Inflammatory macrophage (primary cell): ENCODE measurements at regions not wholly inside any gene's neighbourhood (a gene's known extent, or its start where the extent isn't known, plus 50 kb on each side); places are given as distances from the start of the nearest gene placed in this dataset.
"Not testable (repeated sequence)": the region's sequence is repeated elsewhere in the genome, so short reads cannot be mapped to it uniquely, and the experiment has no call there.

Experiments
- DNase-seq, 2 donors: peaks; one replicate each; pipeline ENCODE4 v3.0.0-alpha.2; 2020 to 2022

- DNase-seq = no peak
Measured at GRCh38 chr6:8637896-8638597, 202.7 kb upstream of the SLC35B3 start.

GRCh38 chr6:8633762-8634161 is 198.4 kb upstream of the SLC35B3 start:
- no peak for DNase-seq

GRCh38 chr6:8628736-8629135 is 193.4 kb upstream of the SLC35B3 start:
- no peak for DNase-seq

DNA sequence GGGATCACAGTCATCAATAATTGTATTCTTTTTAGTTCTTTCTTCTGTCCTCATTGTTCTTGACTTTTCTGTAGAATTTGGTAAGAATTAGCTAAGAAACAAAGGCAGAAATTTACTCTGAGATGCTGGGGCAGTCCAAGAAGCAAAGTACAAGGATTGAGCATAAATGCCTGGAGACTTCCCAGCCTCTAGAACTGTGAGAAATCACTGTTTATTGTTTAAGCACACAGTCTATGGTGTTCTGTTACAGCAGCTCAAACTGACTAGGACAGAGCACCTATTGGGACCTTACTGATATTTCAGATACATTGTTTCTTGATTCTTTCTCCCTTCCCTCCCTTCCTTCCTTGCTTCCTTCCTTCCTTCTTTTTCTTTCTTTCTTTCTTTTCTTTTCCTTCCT is 192.7 kb upstream of the SLC35B3 start:
- no peak for DNase-seq

- no peak for DNase-seq
Measured at GRCh38 chr6:8627085-8627861, 191.9 kb upstream of the SLC35B3 start.

- no peak for DNase-seq
Measured at GRCh38 chr6:8624665-8625064, 189.3 kb upstream of the SLC35B3 start.

DNA sequence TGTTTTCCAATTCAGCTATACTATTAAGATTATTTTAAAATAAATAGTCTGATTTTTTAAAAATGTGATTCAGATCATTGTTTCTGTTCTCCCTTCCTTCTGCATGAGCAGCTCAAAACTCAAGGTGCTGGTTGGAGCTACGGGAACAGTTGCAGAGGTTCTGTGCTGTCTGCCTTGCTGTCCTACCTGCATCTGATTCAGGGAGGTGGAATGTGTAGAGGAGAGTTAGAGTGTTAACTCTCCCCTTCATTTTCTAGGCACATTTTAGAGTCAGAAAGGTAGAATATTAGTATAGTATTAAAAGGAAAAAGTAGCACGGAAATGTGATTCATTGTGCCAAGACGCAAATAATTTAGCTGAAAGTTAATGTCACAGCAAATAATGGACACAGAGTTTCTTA is 188.1 kb upstream of the SLC35B3 start:
- no peak for DNase-seq

GRCh38 chr6:8619853-8620252 is 184.5 kb upstream of the SLC35B3 start:
- DNase-seq = no peak

DNA sequence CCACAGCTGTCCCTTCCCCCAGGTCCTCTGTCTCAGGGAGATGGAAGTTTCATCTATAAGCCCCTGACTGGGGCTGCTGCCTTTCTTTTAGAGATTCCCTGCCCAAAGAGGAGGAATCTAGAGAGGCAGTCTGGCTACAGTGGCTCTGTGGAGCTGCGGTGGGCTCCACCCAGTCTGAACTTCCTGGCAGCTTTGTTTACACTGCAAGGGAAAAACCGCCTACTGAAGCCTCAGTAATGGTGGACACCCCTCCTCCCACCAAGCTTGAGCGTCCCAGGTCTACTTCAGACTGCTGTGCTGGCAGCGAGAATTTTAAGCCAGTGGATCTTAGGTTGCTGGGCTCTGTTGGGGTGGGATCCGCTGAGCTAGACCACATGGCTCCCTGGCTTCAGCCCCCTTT is 184.1 kb upstream of the SLC35B3 start:
- DNase-seq = not testable (repeated sequence)

- no peak for DNase-seq
Measured at GRCh38 chr6:8608737-8609136, 173.4 kb upstream of the SLC35B3 start.

DNA sequence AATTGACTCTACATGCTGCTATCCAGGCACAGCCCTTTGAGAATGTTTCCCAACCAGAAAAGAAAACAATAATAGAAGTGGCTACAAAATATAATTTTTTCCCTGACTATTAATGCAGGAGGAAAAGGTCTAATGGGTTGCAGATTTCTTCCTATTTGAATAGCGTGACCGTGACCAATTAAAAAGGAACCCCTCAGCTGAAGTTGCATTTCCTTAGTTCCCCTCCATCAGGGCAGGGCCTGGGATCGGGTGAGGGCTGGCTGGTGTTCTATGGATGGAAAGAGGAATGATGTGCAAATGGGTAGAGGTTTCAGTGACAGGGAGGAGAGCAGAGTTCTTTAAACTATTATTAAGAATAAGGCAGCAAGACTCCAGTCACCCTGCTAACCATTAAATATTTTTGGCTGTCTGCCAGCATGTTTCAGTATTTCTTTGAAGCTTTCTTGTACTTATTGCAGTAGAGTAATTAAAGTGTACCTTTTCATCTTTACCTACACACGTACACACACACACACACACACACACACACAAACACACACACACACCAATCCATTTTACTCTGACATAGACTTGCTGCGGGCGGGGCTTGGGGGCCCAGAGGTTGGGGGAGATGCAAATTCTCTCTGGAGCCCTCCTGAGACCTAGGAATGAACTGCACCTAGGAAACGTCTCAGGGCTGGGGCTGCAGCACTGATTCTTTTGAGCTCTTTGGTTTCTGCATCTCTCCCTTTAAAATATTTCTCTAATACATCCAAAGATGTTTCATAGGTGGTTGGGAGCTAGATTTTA is 154.8 kb upstream of the SLC35B3 start:
- no peak for DNase-seq

DNA sequence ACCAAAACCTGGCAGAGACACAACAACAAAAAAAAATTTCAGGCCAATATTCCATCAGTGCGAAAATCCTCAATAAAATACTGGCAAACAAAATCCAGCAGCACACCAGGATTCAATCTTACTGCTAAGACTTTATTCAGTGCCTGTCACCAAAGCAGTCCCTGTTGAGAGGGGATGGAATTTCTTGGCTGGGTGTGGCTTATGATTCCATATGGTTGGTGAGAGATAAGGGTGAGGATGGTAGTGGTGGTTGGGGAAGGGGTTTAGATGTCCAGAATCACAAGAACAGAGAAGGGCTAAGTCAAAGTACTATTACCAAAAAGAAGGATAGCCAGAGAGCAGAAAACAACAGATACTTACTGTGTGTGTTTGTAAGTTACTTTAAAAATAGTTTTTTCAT is 152.8 kb upstream of the SLC35B3 start:
- DNase-seq = no peak

DNA sequence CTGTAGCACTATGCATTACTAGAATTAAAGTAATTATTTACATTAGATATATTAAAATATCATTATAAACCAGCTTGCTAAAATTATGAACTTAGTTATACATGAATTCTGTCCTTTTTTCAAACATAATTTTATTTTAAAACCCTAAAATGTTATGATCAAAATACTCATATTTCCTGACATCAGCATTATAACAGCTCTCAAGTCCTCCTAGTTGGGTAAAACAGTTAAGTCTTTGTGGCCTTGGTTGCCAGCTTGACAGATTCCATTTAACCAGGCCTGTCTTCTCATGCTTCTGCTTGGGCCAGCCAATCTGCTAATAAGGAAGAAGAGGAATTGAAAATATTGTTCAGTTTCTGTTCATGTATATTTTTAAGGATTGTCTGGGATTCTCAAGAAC is 147.9 kb upstream of the SLC35B3 start:
- DNase-seq = no peak

GRCh38 chr6:8579372-8579771 is 144.0 kb upstream of the SLC35B3 start:
- no peak for DNase-seq

DNA sequence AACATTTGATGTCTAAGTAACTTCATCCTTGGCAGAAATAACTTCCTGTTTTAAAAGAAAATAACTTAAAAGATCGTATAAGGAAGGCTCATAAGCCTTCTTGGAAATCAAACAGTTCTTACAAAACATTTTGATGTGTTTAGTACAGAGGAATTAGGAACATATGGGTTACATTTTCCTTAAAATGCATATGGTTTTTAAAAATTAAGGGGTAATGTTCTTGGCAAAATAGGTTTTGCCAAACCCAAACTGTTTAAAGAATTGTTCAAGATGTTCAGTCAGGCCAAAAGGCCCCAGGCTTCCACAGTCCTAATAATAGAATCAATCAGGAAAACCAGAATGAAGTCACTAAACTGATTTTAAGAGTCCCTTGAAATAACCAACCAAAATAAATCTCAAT is 142.7 kb upstream of the SLC35B3 start:
- DNase-seq = no peak

GRCh38 chr6:8574749-8575468 is 139.6 kb upstream of the SLC35B3 start:
- DNase-seq = no peak

- DNase-seq = no peak
Measured at GRCh38 chr6:8574311-8574710, 139.0 kb upstream of the SLC35B3 start.

- DNase-seq = no peak
Measured at GRCh38 chr6:8570256-8570920, 135.0 kb upstream of the SLC35B3 start.

DNA sequence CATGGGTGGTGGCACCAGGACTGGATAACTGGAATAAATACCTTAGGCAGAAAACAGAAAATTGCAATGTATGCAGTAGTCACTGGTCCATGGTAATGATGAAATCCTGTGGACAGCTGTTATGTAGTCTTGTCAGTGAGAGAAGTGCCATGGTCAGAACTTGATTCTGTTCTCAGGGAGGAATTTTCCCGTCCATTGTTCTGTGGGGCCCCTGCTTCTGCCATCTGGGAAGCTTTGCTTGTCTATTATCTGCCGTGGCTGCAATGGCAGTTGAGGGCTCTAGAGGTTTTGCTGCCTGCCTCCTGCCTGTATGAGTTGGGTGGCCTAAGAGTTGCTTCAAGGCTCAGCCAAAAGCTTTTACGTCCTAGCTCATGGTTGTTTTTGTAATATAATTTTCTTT is 126.8 kb upstream of the SLC35B3 start:
- DNase-seq = no peak

DNA sequence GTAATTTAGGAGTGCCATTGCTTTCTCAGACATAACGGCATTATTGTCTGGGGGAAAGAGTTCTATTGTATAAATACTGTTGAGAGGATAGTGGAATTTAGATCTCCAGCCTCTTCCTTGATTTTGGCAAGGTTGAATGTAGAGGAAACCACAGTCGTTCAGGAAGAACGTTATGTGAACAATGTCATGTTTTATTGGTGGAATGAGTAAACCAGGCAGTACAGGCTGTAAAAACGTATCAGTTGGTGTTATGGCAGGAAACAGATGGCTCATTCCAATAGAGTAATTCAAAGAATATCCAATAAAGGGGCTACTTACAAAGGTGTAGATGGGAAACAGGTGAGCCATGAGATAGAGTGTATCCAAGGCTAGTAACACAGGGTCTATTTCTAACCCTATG is 123.6 kb upstream of the SLC35B3 start:
- DNase-seq = no peak

- DNase-seq = no peak
Measured at GRCh38 chr6:8557014-8557748, 121.8 kb upstream of the SLC35B3 start.
